DMS79 treated with DMSO at 0.1 percent for 48 hours (cell line): ENCODE measurements at regions not wholly inside any gene's neighbourhood (a gene's known extent, or its start where the extent isn't known, plus 50 kb on each side); places are given as distances from the start of the nearest gene placed in this dataset.

Experiments
- DNase-seq: peaks from one replicate; lab custom pipeline; 2025; lab: John Stamatoyannopoulos, UW

DNA sequence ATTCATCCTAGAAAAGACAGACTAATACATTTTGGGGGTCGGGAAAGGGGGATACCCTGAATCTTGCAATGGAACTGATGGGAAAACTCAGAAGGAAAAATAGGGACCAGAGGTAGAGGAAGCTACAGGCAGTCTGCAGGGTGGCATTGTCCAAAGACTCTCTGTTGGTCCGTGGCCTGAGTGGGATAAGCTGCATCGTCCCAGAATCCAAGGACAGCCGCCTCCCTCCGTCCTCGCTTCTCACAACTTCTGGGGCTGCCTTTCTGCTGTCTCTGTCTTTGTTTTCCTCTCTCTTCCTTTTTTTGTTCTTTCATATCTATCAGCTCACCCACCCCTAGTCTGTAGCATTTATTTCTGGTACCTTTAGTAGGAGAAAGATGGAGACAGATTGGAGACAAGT is 1052.6 kb upstream of the RBFOX1 start:
- DNase-seq, result no peak

DNA sequence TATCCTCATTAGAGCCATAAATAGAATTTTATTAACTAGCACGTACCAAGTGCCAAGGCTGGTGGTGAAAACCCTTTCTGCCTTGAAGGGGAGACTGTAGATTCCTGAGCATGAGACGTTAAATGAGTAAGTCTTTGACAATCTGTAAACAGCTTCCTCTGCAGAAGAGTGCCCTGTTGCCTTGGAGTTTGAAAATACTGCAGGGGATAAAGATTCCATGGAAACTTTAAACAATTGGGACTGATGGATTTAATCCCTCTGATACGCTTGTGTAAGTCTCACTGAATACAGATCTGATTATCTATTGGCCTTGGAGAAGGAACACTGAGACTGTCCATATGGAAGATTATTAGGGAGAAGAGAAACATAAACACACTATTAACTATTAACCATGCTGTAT is 1053.4 kb upstream of the RBFOX1 start:
- no peak for DNase-seq

- no peak for DNase-seq
Measured at GRCh38 chr16:6274351-6274750, 1058.3 kb upstream of the RBFOX1 start.

GRCh38 chr16:6267682-6268081 is 1065.0 kb upstream of the RBFOX1 start:
- no peak for DNase-seq

DNA sequence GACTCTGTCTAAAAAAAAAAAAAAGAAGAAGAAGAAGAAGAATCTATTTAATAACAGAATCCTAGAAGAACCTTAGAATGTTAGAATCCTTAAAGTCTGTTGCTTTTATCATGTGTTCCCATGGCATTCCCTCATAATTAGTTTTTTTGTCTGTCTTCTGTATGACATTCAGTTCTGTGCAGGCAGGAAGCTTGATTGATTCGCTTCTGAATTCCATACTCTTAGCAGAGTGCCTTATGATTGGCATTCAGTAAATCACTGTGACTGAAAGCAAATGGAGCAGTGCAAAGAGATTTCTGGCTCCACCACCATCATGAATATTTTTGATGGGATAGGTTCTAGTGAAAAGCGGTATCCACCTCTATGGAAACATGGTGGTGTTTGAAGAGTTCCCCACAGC is 1065.9 kb upstream of the RBFOX1 start:
- DNase-seq, result no peak

DNA sequence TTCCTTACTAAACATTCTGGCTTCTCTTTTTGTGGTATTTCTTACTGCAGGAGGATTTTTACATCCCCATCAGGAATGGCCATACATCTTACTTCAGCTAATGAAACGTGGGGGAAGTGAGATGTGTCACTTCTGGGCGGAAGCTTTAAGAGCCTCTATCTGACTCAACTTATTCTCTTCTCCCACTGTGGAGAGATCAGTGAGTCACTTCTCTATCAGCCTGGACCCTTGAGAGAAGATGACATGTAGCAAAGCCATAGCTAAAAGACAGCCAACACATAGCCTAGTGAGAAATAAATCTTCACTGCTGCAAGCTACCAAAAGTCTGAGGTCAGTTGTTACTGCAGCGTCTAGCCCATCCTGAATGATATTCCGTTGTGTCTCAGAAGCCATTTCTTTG is 1066.7 kb upstream of the RBFOX1 start:
- DNase-seq, result no peak

DNA sequence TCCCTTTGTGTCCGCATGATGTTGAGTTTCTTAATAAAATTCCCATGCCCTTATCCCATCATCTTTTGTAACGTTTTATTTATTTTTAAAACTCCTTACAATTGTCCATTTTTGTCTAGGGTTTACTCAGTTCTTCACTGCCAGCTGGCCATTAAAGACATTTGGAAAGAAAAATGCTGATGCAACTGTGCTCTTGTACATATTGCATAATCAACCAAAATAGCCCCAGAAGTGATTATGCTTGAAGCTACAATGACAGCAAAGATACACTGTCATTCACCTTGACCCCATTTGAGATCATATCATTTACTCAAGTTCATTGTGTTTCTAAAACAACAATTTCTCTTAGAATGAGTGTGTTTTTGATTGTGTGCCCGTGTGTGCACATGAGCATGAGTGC is 1074.6 kb upstream of the RBFOX1 start:
- DNase-seq, result no peak

- no peak for DNase-seq
Measured at GRCh38 chr16:6252541-6252940, 1080.1 kb upstream of the RBFOX1 start.

GRCh38 chr16:6250511-6250910 is 1082.1 kb upstream of the RBFOX1 start:
- no peak for DNase-seq

- DNase-seq, result no peak
Measured at GRCh38 chr16:6249863-6250262, 1082.8 kb upstream of the RBFOX1 start.

DNA sequence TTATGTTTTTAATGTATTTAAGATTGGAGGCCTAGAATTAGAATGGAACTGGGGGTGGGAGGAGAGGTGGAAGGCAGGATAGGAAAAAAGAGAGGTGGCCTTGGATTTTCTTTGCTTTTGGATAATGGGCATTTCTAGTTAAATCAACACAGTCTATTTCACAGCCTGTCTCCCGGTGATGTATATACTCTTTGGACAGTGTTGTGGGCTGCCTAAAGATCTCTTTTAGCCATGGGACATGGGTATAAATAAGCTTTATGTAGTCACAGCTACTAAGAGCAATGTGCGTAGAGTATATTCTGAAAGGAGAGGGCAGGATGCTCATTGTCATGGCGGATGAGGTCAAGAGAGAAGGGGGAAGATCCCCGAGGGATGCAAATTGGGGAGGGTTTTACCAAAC is 1084.4 kb upstream of the RBFOX1 start:
- DNase-seq, result no peak

DNA sequence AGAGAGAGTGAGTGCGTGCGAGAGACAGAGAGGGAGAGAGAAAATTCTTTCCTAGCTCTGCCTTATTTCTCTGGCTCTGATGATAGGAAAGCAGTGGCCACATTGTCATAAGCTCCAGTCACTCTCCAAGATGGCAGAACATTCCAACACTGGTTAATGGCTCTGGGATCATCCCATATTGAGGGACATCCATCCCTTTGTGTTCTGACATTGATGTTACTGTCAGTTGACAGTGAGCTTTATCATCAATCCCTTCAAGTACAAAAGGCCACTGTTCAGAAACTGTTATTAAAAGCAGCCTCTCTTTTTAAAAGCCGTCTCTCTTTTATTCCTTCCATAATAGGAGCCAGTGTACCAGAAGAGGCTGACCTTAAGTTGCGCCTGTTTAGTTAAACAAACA is 1084.9 kb upstream of the RBFOX1 start:
- no peak for DNase-seq

GRCh38 chr16:6247150-6247549 is 1085.5 kb upstream of the RBFOX1 start:
- DNase-seq, result no peak

DNA sequence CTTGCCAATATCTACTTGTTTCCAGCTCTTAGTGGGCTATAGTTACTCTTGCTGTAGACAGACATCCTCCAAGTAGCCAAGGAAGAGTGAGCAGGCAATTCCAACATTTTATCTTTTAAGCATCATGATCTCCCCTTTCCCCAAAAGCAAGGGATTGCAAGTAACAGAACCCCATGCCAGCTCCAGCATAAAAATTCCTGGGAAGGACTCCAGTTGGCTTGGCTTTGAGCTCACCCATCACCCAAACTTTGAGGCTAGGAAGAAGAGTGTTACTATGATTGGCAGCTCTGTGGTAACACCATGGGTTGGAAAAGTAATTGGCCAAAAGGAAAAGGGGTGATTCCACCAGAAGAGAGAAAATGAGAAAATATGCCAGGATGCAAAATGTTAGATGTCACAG is 1086.4 kb upstream of the RBFOX1 start:
- DNase-seq, result no peak

DNA sequence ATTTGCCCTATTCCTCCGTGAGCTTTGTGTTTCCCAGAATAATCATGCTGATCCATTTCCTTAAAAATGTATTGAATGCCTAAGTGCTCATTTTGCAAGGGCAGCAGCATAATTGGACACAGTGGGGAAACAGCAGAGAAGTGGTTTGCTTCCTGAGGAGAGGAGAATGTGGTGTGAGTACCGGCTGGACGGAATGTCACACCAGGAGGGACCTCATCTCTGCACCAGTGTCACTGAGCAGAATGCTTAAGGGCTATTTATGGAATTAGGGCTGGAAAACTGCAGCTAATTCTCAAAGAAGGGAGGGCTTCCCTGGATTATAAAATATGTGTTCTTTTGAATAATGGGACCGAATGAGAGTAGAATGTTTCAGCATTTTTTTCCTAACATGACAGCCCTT is 1100.6 kb upstream of the RBFOX1 start:
- DNase-seq, result no peak

DNA sequence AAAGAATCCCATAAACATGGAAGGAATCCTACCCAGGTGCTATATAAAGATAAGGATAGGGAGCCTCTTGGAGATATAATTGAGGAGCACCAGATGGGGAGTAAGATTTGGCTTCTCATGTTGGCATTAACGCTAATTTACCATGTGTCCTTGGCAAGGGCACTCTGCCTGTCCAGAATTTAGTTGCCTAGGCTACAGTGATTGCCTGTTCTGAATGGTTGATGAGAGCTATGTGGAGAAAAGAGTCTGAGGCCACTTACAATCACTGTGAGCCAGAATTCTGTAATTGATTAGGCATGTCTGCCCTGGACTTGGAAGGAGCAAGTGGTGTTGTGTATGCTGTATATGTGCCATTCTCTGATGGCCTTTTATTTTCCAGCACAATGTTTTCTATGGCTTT is 1101.2 kb upstream of the RBFOX1 start:
- no peak for DNase-seq

- no peak for DNase-seq
Measured at GRCh38 chr16:6229186-6229585, 1103.5 kb upstream of the RBFOX1 start.

DNA sequence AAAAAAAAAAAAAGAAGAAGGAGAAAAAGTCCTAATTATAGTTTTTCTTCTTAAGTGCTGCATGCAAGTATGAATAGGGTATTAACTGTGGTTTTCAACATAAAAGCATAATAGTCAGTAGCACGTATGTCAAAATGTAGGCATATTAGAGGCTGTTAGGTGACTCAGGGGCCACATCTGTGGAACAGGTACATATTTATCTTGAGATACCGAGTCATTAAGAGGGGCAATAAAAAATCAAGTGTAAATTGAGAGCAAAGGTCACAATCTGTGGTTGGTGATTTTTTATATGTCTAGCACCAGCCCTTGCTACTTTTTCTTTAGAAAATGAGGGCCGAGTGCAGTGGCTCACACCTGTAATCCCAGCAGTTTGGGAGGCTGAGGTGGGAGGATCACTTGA is 1113.8 kb upstream of the RBFOX1 start:
- DNase-seq, result no peak

DNA sequence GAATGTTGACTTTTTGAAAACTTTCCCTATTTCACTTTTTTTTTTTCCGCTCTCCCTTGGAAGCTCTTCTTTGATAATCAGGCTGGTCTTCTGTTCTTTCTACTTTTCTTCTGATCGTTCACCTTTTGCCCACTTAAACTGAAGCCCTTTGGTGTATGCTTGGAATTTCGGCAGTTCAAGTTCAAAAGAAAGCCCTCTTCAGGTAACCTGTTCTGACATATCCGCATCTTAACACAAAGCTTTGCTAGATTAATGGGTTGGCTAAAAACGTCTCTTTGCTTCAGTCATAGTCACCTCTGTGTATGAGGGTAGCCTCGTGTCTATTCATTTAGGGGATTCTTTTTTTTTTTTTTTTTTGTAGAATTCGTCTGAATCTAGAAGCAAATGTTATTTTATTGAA is 1115.8 kb upstream of the RBFOX1 start:
- no peak for DNase-seq

- DNase-seq, result no peak
Measured at GRCh38 chr16:6211644-6212043, 1114.0 kb upstream of the EEF2KMT start.

DNA sequence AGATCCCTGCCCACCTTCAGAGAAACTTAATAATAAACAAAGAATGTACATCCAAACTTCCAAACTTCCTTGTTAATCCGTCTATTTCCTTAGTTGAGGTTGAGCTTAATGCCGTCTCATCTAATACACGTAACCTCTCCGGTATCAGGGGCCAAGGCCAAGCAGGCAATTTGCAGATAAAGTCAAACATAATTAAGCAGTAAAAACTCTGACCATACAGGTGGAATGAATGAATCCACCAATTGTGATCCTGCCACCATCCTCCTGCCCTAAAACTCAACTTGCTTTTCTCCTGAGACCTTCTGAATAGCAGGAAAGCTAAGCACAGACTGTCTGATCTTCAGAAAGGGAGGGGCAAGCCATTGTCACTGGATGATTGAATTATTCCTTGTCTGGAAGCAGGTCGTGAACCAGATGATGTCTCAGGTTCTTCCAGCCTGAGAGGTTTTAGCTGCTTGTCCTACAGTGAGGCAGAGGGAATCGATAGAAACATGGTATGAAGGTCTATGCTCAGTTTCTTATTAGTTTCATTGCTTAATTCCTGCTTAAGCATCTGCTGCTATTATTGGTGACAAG is 1111.8 kb upstream of the EEF2KMT start:
- DNase-seq, result no peak

- no peak for DNase-seq
Measured at GRCh38 chr16:6207580-6207979, 1110.0 kb upstream of the EEF2KMT start.

DNA sequence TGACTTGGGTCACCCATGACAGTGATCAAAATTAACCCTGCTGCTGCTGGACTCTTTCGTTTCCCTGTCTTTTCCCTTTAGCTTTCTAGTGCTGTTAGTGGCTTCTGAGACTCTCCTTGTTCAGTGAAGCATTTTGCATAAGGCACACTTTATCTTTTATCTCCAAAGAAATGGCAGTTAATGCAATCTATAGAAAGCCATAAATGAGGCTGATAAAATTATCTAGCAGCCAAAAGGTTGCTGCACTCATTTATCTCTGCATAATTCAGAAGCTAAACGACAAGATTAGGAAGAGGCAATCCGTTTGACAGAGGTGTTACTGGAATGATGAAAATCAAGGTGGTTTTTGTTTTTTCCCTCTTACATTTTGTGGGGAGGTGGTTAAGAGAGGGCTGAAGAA is 1109.5 kb upstream of the EEF2KMT start:
- DNase-seq, result no peak

DNA sequence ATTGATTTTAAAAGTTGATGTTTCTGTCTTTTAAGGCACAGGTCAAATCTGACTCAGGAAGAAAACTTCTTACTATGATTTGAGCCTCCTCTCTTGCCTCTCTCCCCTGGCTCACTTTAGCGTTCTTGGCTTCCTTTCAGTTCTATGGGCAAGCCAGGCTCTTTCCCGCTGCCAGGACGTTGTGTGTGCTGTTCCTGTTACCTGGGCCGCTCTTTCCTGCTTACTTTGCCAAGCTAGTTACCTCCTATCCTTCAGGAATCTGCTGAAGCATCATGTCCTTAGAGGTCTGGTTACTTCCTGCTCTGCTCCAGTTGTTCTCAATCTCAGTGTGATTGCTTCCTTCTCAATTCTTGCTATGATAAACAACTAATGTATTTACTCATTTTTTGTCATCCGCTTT is 1108.5 kb upstream of the EEF2KMT start:
- peak; percentile 34 for DNase-seq

DNA sequence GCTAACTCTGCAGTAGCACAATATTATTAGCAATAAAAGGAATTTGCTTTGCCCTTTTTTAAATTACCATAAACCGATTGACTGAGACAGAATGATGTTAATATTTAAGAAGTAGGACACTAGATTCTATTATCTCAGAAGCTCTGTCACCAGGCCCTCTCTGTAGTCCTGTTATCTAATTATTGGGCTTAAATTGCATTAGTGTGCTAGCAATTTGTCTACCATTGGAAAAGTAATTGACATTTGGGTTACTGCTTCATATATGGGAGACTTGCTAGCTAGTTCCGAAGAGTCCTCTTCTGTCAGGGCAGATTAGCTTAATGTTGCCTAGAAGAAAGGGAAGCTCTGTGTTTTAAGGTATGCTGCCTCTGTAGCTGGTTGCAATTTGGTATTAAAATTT is 1107.3 kb upstream of the EEF2KMT start:
- no peak for DNase-seq
